Stimulated activated CD4-positive, alpha-beta T cell treated with anti-CD3 and anti-CD28 coated beads, Interleukin-1b, Interleukin-23, amount 100 ng/mL, for 48 hours (primary cell): ENCODE measurements at regions not wholly inside any gene's neighbourhood (a gene's known extent, or its start where the extent isn't known, plus 50 kb on each side); places are given as distances from the start of the nearest gene placed in this dataset.
"Not testable (repeated sequence)": the region's sequence is repeated elsewhere in the genome, so short reads cannot be mapped to it uniquely, and the experiment has no call there.

Experiments used
- DNase-seq: peaks from one replicate; pipeline ENCODE4 v3.0.0-alpha.2; 2020

DNA sequence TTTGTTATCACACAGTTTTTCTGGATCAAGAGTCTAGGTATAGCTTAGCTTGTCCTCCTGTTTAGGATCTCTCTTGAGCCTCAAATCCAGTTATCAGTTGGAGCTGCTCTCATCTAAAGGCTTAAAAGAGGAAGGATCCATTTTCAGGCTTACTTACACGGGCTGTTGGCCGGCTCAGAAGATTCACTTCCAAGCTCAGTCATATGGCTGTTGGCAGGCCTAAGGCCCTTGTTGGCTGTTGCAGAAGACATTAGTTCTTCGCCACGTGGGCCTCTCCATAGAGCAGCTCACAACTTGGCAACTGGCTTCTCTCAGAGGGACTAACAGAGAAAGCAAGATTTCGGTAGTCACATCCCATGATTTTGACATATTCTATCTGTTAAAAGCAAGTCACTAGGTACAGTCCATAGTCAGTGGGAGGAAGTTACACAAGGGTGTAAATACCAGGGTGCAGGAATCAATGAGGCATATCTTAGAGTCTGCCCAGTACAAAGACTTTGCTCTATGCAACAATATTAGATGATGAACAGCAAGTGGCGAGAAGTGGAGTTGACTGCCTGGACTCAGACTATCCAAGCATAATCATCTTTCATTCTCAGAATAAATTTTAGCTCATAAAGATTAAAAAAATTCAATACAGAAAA lies 280.1 kb upstream of the MBL2 start:
- no peak for DNase-seq

- no peak for DNase-seq
These were observed 272.7 kb upstream of the MBL2 start for GRCh38 chr10:53045315-53045714.

GRCh38 chr10:53035823-53036222 lies 263.2 kb upstream of the MBL2 start:
- DNase-seq: not testable (repeated sequence)

DNA sequence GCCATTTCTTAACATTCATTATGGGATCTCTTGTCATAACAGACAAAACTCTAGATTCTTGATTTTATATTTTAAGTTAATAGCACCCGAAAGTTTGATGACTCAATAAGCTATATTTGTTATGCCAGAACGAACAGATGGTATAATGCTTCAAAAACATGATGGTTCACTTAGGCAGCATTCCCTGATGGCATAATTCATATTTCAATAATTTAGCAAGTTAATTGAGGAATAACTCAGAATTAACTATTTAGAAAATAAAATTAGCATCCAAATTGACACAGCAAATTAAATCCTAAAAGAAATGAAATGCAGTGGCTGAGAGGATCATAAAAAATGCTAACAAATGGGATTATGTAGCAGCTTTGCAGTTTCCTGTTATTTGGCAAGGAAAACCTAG lies 260.8 kb upstream of the MBL2 start:
- no peak for DNase-seq

- not testable (repeated sequence) for DNase-seq
These were observed 257.6 kb upstream of the MBL2 start for GRCh38 chr10:53029872-53030849.

- no peak for DNase-seq
These were observed 256.9 kb upstream of the MBL2 start for GRCh38 chr10:53029449-53029848.

GRCh38 chr10:53025765-53026164 lies 253.2 kb upstream of the MBL2 start:
- DNase-seq: not testable (repeated sequence)

- DNase-seq: no peak
These were observed 252.7 kb upstream of the MBL2 start for GRCh38 chr10:53025172-53025711.

DNA sequence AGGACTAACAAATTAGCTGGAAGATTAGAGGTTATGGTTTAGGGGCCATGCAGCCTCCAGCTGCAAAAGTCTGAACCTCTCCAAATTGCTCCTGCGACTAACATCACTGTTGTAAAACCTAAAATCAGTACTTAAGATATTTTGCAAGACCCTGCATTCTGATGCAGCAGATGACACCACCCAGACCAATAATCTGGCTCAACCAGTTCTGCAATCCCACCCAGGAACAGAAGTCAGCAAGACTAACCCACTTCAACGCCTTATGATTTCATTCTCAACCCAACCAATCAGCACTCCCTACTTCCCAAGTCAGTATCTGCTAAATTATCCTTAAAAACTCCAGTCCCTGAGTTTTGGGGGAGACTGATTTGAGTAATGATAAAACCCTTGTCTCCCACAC lies 250.8 kb upstream of the MBL2 start:
- DNase-seq: no peak

DNA sequence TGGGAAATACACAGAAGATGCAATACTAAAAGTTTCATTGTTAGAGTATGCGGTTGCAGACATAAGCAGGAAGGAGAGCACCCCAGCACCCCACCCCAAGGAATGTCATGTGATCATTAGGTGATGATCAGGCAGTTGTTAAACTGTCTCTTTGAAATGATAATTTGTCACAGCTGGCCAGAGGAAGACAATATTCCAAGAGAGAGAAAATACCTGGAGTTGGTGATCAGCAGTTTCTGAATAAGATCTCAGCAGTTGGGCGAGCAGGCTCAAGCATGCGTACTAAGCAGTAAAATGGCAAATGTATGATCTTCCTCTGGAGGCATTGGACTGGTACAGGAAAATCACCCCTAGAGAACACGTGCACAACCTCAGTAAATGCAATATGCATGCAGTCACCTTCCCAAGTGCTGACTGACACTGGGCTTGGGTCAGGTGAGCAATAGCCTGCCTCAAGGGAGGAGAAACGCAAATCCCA lies 250.1 kb upstream of the MBL2 start:
- no peak for DNase-seq

GRCh38 chr10:53013201-53013810 lies 240.7 kb upstream of the MBL2 start:
- no peak for DNase-seq

GRCh38 chr10:53009961-53010907 lies 237.7 kb upstream of the MBL2 start:
- DNase-seq: no peak

DNA sequence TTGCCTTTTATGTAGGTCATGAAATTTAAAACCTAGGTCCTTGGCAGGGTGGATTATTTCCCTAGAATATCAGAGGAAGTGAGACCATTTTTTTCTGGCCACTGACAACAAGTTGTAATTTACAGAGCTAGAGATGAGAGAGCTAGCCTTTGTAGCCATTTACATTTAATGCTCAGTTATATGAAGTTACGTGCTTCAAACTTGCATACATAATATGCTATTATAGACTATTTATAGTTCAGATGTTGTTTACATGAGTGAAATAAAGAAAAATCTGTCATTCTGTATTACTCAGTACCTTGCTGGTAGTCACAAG lies 234.9 kb upstream of the MBL2 start:
- DNase-seq: no peak

GRCh38 chr10:53006663-53007526 lies 234.3 kb upstream of the MBL2 start:
- DNase-seq: no peak

GRCh38 chr10:53005612-53006345 lies 233.2 kb upstream of the MBL2 start:
- DNase-seq: no peak

DNA sequence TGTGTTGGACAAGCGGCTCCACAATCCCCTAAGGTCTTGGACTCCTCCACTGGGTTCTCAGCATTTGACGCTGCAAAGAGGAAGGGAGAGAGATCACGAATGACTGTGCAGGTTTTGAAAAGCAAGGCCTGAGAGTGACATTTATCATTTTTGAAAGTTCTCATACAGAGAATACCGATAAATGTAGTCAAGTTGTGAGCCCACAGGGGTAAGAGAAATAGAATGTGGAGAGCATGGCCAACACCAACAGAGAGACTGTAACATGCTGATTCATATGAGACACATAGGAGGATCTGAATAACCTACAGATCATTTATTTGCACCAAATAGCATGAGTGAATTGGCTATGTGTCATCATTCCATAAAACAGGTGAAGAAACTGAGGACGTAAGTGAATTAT lies 230.5 kb upstream of the MBL2 start:
- no peak for DNase-seq

DNA sequence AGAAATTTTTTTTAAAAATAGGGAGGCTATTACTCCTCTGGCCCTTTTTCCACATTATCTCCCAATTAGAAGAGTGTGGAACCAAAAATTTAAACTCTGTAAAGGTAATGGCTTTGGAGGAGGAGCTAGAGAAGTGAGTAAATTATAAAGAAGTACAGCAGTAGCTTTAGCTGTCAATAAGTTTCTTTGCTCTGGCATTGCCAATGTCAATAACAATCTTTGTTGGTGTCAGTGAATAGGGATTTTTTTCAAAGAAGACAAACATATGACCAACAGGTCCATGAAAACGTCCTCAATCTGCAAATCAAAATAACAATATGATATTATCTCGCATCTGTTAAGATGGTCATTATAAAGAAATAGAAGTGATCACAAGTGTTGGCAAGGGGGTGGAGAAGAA lies 227.1 kb upstream of the MBL2 start:
- DNase-seq: no peak

DNA sequence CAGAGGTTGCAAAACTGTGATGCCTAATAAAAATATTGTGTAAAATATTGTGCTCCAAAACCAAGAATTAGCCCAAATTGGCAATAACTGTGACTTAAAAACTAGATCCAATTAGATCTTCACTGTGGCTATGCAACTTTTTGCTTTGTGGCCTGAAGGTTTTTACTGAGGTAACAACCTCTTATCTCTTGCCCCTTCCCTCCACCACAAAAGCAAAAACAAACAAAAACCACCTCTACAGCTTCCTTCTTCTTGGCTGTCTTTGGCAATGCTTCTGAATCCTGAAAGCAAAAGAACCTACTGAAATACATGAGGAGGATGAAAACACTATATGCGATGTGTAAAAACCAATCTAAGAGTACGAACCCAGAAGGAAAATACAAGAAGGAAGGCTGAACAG lies 226.7 kb upstream of the MBL2 start:
- DNase-seq: no peak

DNA sequence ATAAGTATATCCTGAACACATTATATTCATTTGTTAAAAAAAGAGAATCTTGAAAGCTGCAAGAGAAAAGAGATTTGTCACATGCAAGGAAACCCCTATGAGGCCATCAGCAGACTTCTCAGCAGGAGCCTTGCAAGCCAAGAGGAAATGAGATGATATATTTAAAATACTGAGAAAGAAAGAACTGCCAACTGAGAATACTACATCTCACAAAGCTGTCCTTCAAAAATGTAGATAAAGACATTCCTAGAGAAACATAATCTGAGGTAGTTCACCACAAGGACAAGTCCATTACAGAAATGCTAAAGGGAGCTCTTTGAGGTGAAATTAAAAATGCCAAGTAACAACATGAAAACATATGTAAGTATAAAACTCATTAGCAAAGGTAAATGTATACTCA lies 224.4 kb upstream of the MBL2 start:
- DNase-seq: no peak

GRCh38 chr10:52994370-52994769 lies 221.8 kb upstream of the MBL2 start:
- no peak for DNase-seq

- DNase-seq: no peak
These were observed 220.5 kb upstream of the MBL2 start for GRCh38 chr10:52993109-52993508.
